ENCODE measurements at regions not wholly inside any gene's neighbourhood (a gene's known extent, or its start where the extent isn't known, plus 50 kb on each side); places are given as distances from the start of the nearest gene placed in this dataset.

DNA sequence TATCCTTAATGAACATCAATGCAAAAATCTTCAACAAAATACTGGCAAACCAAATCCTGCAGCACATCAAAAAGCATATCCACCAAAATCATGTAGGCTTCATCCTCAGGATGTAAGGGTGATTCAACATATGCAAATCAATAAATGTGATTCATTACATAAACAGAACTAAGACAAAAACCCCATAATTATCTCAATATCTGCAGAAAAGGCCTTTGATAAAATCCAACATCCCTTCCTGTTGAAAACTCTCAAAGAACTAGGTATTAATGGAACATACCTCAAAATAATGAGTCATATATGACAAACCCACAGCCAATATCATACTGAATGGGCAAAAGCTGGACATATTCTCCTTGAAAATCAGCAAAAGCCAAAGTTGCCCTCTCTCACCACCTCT, 54.6 kb upstream of the DEPDC1 start:
- TF ChIP-seq, protein P1, sequence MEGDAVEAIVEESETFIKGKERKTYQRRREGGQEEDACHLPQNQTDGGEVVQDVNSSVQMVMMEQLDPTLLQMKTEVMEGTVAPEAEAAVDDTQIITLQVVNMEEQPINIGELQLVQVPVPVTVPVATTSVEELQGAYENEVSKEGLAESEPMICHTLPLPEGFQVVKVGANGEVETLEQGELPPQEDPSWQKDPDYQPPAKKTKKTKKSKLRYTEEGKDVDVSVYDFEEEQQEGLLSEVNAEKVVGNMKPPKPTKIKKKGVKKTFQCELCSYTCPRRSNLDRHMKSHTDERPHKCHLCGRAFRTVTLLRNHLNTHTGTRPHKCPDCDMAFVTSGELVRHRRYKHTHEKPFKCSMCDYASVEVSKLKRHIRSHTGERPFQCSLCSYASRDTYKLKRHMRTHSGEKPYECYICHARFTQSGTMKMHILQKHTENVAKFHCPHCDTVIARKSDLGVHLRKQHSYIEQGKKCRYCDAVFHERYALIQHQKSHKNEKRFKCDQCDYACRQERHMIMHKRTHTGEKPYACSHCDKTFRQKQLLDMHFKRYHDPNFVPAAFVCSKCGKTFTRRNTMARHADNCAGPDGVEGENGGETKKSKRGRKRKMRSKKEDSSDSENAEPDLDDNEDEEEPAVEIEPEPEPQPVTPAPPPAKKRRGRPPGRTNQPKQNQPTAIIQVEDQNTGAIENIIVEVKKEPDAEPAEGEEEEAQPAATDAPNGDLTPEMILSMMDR (IDR thresholded peaks at IDR 0.05) = no peak
- no peak for TF ChIP-seq POLR2A (IDR thresholded peaks at IDR 0.05)
- TF ChIP-seq POLR2AphosphoS5 (IDR thresholded peaks at IDR 0.05) = no peak
- no peak for TF ChIP-seq EP300 (IDR thresholded peaks at IDR 0.05)

Measured in sigmoid colon (tissue), 4 donors.